Activated B cell treated with CpG ODN at 0.5 μM for 24 hours (primary cell): ENCODE measurements at regions not wholly inside any gene's neighbourhood (a gene's known extent, or its start where the extent isn't known, plus 50 kb on each side); places are given as distances from the start of the nearest gene placed in this dataset.

ENCODE experiments used
- ATAC-seq: fragments of 200-7000 bp; cut with Tn5 transposase; one replicate; pipeline ENCODE4 v1.10.0; 2021; ENCODE audit warnings: low read depth, mild to moderate bottlenecking, moderate library complexity
- CTCF ChIA-PET: fragments of 350-600 bp; sonication (Branson Sonifier 250); formaldehyde crosslinking; loops from one replicate; lab custom pipeline; 2021; ENCODE audit warnings: antibody characterized with exemption; lab: Charles Lee
- POLR2A ChIA-PET: fragments of 350-600 bp; sonication (Branson Sonifier 250); formaldehyde crosslinking; loops from one replicate; lab custom pipeline; 2021; ENCODE audit warnings: antibody characterized with exemption; lab: Charles Lee
- DNase-seq: peaks from one replicate; pipeline ENCODE4 v3.0.0; 2022
- H3K27ac Mint-ChIP-seq: one replicate; pipeline ENCODE4 v1.8.0; 2020; ENCODE audit warnings: mixed read lengths
- H3K27me3 Mint-ChIP-seq: one replicate; pipeline ENCODE4 v1.8.0; 2021; ENCODE audit warnings: mixed read lengths
- H3K36me3 Mint-ChIP-seq: one replicate; pipeline ENCODE4 v1.8.0; 2021; ENCODE audit warnings: low read depth, mixed read lengths
- H3K4me1 Mint-ChIP-seq: one replicate; pipeline ENCODE4 v1.8.0; 2021; ENCODE audit warnings: mixed read lengths
- H3K4me3 Mint-ChIP-seq: one replicate; pipeline ENCODE4 v1.8.0; 2020; ENCODE audit warnings: mild to moderate bottlenecking, mixed read lengths
- H3K9me3 Mint-ChIP-seq: one replicate; pipeline ENCODE4 v1.8.0; 2020; ENCODE audit warnings: mixed read lengths
- intact Hi-C: fragments of 100-400 bp; cut with micrococcal nuclease; formaldehyde crosslinking; loops from one replicate; pipeline ENCODE4 v1.15.1; 2024
- TF ChIP-seq, protein P1 (sequence below): fragments of 200-600 bp; IDR thresholded peaks from one replicate; pipeline ENCODE4 v1.8.0; 2022; ENCODE audit warnings: antibody characterized with exemption, mild to moderate bottlenecking

DNA sequence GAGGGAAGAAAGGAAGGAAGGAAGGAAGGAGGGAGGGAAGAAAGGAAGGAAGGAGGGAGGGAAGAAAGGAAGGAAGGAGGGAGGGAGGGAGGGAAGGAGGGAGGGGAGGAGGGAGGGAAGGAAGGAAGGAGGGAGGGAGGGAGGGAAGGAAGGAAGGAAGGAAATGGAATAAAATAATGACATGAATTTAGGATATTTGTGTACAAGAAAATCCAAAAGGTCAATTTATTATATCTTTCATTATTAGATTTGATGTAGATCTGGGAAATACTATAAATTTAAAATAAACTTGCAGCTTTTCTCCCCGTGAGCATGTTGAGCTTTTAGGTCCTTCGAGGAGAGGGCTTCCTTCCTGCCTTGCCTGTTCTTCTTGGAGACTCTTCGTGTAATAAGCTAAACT is 398.6 kb upstream of the NRP1 start:
- no peak overlapping the region for H3K27ac Mint-ChIP-seq
- H3K4me1 Mint-ChIP-seq = no peaks in the 10 kb centered on the region
- H3K27me3 Mint-ChIP-seq = no peaks in the 10 kb centered on the region
- intact Hi-C loops = no loop called here
- TF ChIP-seq, protein P1, sequence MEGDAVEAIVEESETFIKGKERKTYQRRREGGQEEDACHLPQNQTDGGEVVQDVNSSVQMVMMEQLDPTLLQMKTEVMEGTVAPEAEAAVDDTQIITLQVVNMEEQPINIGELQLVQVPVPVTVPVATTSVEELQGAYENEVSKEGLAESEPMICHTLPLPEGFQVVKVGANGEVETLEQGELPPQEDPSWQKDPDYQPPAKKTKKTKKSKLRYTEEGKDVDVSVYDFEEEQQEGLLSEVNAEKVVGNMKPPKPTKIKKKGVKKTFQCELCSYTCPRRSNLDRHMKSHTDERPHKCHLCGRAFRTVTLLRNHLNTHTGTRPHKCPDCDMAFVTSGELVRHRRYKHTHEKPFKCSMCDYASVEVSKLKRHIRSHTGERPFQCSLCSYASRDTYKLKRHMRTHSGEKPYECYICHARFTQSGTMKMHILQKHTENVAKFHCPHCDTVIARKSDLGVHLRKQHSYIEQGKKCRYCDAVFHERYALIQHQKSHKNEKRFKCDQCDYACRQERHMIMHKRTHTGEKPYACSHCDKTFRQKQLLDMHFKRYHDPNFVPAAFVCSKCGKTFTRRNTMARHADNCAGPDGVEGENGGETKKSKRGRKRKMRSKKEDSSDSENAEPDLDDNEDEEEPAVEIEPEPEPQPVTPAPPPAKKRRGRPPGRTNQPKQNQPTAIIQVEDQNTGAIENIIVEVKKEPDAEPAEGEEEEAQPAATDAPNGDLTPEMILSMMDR = no peak
- ATAC-seq (no peak), DNase-seq (no peak)
- no peaks in the 10 kb centered on the region for H3K9me3 Mint-ChIP-seq
- POLR2A ChIA-PET = no interaction called here
- H3K36me3 Mint-ChIP-seq = no peaks in the 10 kb centered on the region
- no peak overlapping the region for H3K4me3 Mint-ChIP-seq
- CTCF ChIA-PET = no interaction called here

DNA sequence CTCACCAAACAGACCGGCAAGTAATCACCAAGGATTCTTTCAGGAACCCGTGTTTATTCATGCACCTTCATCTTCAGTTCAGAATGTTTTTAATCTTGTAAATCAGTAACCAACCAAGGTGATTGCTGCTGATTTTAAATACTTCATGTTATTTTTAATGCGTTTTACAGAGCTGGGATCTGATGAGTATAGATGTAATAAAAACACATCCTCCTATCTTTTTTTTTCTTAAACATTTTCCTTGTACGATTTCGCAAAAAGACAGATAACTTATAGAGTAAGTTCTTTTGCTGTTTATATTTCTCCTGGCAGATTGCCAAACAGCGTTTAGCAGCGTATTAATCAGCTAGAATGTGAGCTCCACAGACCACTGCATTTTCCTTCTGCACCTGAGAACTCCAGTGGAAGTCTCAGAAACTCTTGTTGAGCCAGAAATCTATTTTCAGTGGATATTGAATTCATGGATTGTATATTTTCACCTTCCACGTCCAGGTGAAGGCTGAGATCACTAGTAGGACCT is 397.8 kb upstream of the NRP1 start:
- POLR2A ChIA-PET = no interaction called here
- no peak for DNase-seq
- Mint-ChIP-seq H3K4me1 (no peaks in the 10 kb centered on the region), H3K9me3 (no peaks in the 10 kb centered on the region), H3K4me3 (no peak overlapping the region), H3K27ac (no peak overlapping the region), H3K36me3 (no peaks in the 10 kb centered on the region), H3K27me3 (no peaks in the 10 kb centered on the region)
- CTCF ChIA-PET = no interaction called here
- TF ChIP-seq, protein P1 = no peak
- ATAC-seq = no peak
- intact Hi-C loops = no loop called here

DNA sequence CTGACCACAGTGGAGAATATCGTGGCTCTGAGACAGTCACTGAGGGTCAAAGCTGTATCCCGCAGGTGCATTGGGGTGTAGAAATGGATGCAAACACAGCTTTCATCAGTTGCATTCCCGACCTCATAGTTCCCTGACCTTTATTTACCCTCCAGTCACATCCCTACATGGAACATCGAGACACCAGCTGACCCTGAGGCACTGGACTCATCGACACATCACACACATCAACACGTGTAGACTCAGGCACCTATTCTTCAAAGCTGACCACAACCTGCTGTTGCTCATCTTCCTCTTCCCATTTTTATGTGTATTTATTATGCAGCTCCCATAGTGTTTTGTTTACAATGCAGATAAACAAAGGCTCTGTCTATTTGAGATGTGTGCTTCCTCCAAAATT is 396.9 kb upstream of the NRP1 start:
- Mint-ChIP-seq H3K4me1 (no peaks in the 10 kb centered on the region), H3K4me3 (no peak overlapping the region), H3K36me3 (no peaks in the 10 kb centered on the region), H3K9me3 (no peaks in the 10 kb centered on the region), H3K27ac (no peak overlapping the region), H3K27me3 (no peaks in the 10 kb centered on the region)
- ChIA-PET POLR2A (no interaction called here), CTCF (no interaction called here)
- ATAC-seq (no peak), DNase-seq (no peak)
- intact Hi-C loops = no loop called here
- TF ChIP-seq, protein P1 = no peak

DNA sequence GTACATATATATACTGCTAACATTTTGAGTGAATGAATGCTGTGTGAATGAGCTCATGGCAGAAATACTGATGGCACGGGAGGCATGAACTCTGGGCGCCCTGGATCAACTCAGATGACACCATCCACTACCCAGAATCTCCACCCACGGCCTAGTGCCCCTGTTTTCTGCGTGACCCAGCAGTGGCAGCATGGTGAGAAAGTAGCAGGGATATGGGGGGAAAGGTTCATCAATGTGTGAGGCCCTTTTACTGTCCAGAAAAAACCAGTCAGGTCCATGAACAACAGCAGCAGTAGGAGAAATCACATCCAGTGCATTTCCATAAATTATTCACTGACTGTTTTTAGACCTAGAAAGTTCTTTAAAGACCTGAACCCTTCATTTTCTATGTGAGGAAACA is 391.0 kb upstream of the NRP1 start:
- ChIA-PET POLR2A (no interaction called here), CTCF (no interaction called here)
- Mint-ChIP-seq H3K27ac (no peak overlapping the region), H3K4me1 (no peaks in the 10 kb centered on the region), H3K27me3 (no peaks in the 10 kb centered on the region), H3K4me3 (no peak overlapping the region), H3K36me3 (no peaks in the 10 kb centered on the region), H3K9me3 (peaks cover 3% of the 10 kb centered on the region)
- intact Hi-C loops = no loop called here
- DNase-seq (no peak), ATAC-seq (no peak)
- TF ChIP-seq, protein P1 = no peak

DNA sequence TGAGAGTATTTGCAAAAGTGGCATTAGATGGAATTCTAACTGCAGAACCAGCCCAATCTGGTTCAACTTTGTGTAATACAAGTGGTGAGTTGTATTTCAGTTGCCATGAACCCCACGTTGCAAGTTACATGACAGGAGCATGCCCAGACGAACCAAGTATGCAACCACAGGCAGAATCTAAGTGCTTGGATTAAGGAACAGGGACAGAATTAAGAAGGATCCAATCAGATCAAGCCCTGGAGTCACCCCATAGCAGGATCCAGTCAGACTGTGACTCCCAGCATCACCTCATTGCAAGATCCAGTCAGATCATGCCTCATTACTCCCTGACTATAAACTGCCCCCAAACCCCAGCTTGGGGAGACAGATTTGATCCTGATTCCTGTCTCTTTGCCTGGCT is 388.7 kb upstream of the NRP1 start:
- no peaks in the 10 kb centered on the region for H3K4me1 Mint-ChIP-seq
- intact Hi-C loops = no loop called here
- no peak overlapping the region for H3K27ac Mint-ChIP-seq
- CTCF ChIA-PET = no interaction called here
- H3K9me3 Mint-ChIP-seq = peaks cover 5% of the 10 kb centered on the region
- H3K27me3 Mint-ChIP-seq = no peaks in the 10 kb centered on the region
- no peak for ATAC-seq
- H3K36me3 Mint-ChIP-seq = no peaks in the 10 kb centered on the region
- no peak overlapping the region for H3K4me3 Mint-ChIP-seq
- DNase-seq = no peak
- POLR2A ChIA-PET = no interaction called here
- TF ChIP-seq, protein P1 = no peak
